KOPT-K1 (cell line): ENCODE measurements at regions not wholly inside any gene's neighbourhood (a gene's known extent, or its start where the extent isn't known, plus 50 kb on each side); places are given as distances from the start of the nearest gene placed in this dataset.
"Not testable (repeated sequence)": the region's sequence is repeated elsewhere in the genome, so short reads cannot be mapped to it uniquely, and the experiment has no call there.

Source experiments
- H3K27ac ChIP-seq: fragments of 200-600 bp; sonication (generic); 2 replicates; pipeline ENCODE4 v1.5.1; 2016; ENCODE audit warnings: antibody characterized with exemption, mild to moderate bottlenecking, low read depth, low read length; ENCODE audit not compliant: poor library complexity, severe bottlenecking
- H3K36me3 ChIP-seq: fragments of 200-600 bp; sonication (generic); 2 replicates; pipeline ENCODE4 v1.5.1; 2017; ENCODE audit warnings: antibody characterized with exemption, mild to moderate bottlenecking, low read length, moderate library complexity; ENCODE audit not compliant: insufficient read depth
- H3K9me3 ChIP-seq: fragments of 200-600 bp; sonication (generic); 2 replicates; pipeline ENCODE4 v1.5.1; 2017; ENCODE audit warnings: antibody characterized with exemption, low read length, mild to moderate bottlenecking; ENCODE audit not compliant: insufficient read depth, poor library complexity, severe bottlenecking

GRCh38 chr22:47302587-47302986 is 540.1 kb downstream of the TBC1D22A start:
- not testable (repeated sequence) for H3K9me3 ChIP-seq, H3K36me3 ChIP-seq, H3K27ac ChIP-seq

GRCh38 chr22:47301820-47302475 is 539.5 kb downstream of the TBC1D22A start:
- Histone ChIP-seq H3K9me3 (no peaks in the 10 kb centered on the region), H3K36me3 (no peaks in the 10 kb centered on the region), H3K27ac (no peak overlapping the region)

- H3K9me3 ChIP-seq = no peaks in the 10 kb centered on the region
- H3K27ac ChIP-seq = no peak overlapping the region
- no peaks in the 10 kb centered on the region for H3K36me3 ChIP-seq
These were observed 538.4 kb downstream of the TBC1D22A start for GRCh38 chr22:47300698-47301405.

- Histone ChIP-seq H3K9me3 (no peaks in the 10 kb centered on the region), H3K36me3 (no peaks in the 10 kb centered on the region), H3K27ac (no peak overlapping the region)
These were observed 537.6 kb downstream of the TBC1D22A start for GRCh38 chr22:47299863-47300697.

- H3K27ac ChIP-seq = no peak overlapping the region
- no peaks in the 10 kb centered on the region for H3K36me3 ChIP-seq
- no peaks in the 10 kb centered on the region for H3K9me3 ChIP-seq
These were observed 536.9 kb downstream of the TBC1D22A start for GRCh38 chr22:47299211-47299862.

- H3K9me3 ChIP-seq = no peaks in the 10 kb centered on the region
These were observed 535.8 kb downstream of the TBC1D22A start for GRCh38 chr22:47298017-47298785.

GRCh38 chr22:47297261-47298016 is 535.0 kb downstream of the TBC1D22A start:
- Histone ChIP-seq H3K36me3 (no peaks in the 10 kb centered on the region), H3K9me3 (no peaks in the 10 kb centered on the region), H3K27ac (no peak overlapping the region)

More at GRCh38 chr22:47298017-47298785, 535.8 kb downstream of the TBC1D22A start:
- no peak overlapping the region for H3K27ac ChIP-seq
- no peaks in the 10 kb centered on the region for H3K36me3 ChIP-seq

GRCh38 chr22:47296405-47297260 is 534.2 kb downstream of the TBC1D22A start:
- H3K9me3 ChIP-seq = no peaks in the 10 kb centered on the region
- H3K27ac ChIP-seq = no peak overlapping the region
- no peaks in the 10 kb centered on the region for H3K36me3 ChIP-seq

- Histone ChIP-seq H3K9me3 (no peaks in the 10 kb centered on the region), H3K27ac (no peak overlapping the region), H3K36me3 (no peaks in the 10 kb centered on the region)
These were observed 533.5 kb downstream of the TBC1D22A start for GRCh38 chr22:47295982-47296381.

GRCh38 chr22:47295226-47295901 is 532.9 kb downstream of the TBC1D22A start:
- no peaks in the 10 kb centered on the region for H3K36me3 ChIP-seq
- H3K27ac ChIP-seq = no peak overlapping the region
- no peaks in the 10 kb centered on the region for H3K9me3 ChIP-seq

GRCh38 chr22:47294576-47294975 is 532.1 kb downstream of the TBC1D22A start:
- Histone ChIP-seq H3K27ac (no peak overlapping the region), H3K36me3 (no peaks in the 10 kb centered on the region), H3K9me3 (no peaks in the 10 kb centered on the region)

GRCh38 chr22:47294222-47294532 is 531.7 kb downstream of the TBC1D22A start:
- no peak overlapping the region for H3K27ac ChIP-seq
- H3K36me3 ChIP-seq = no peaks in the 10 kb centered on the region
- no peaks in the 10 kb centered on the region for H3K9me3 ChIP-seq
